NCI-H146 treated with DMSO at 0.1 percent for 48 hours (cell line): ENCODE measurements at regions not wholly inside any gene's neighbourhood (a gene's known extent, or its start where the extent isn't known, plus 50 kb on each side); places are given as distances from the start of the nearest gene placed in this dataset.
"Not testable (repeated sequence)": the region's sequence is repeated elsewhere in the genome, so short reads cannot be mapped to it uniquely, and the experiment has no call there.

Experiments
- DNase-seq: peaks from one replicate; lab custom pipeline; 2025; ENCODE audit not compliant: unreplicated experiment; lab: John Stamatoyannopoulos, UW

DNA sequence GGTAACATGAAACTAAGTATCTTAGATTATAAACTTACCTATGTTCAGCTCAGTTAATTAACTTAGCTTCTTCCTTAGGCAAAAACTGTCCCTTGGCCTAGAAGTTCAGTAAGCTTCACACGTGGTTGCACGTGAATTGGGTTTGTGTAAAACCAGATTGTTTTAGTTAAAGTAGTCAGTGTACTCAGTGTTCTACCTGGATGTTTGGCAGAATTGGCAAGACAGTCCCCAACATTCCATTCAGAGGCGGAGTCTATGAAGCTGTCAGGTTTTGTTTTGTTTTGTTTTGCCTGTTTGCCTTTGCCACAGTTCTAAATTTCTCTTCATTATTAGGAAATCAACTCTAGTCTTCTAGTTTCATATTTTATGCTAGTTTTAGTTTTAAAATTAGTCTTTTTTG, 105.3 kb upstream of the ZEB2 start:
- DNase-seq: no peak

- DNase-seq: no peak
These were observed 104.5 kb upstream of the ZEB2 start for GRCh38 chr2:144624451-144624850.

DNA sequence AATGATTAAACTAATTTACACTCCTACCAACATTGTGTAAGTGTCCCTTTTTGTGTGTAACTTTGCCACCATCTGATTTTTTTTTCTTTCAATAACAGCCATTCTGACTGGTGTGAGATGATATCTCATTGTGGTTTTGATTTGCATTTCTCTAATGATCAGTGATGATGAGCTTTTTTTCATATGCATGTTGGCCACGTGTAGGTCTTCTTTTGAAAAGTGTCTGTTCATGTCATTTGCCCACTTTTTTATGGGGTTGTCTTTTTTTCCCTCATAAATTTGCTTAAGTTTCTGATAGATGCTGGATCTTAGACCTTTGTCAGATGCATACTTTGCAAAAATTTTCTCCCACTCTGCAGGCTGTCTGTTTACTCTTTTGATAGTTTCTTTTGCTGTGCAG, 102.5 kb upstream of the ZEB2 start:
- not testable (repeated sequence) for DNase-seq

DNA sequence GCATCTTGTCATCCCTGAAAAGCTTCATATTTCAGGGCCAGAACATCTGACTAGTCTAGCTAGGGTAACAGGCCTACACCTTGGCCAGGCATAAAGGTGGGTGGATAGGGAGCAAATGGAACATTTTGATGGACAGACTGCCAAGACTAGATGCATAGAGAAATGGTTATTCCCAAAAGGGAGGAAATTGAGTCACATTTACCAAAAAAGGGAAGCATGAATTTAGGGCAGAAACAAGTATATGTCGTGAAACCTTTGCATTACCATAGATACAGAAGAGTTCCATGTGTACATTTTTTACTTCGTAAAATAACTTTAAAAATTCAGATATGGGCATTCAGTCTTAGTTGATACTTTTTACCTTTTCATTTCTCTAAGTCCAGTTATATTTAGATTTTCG, 101.3 kb upstream of the ZEB2 start:
- no peak for DNase-seq

- DNase-seq: no peak
These were observed 99.8 kb upstream of the ZEB2 start for GRCh38 chr2:144619760-144620159.

DNA sequence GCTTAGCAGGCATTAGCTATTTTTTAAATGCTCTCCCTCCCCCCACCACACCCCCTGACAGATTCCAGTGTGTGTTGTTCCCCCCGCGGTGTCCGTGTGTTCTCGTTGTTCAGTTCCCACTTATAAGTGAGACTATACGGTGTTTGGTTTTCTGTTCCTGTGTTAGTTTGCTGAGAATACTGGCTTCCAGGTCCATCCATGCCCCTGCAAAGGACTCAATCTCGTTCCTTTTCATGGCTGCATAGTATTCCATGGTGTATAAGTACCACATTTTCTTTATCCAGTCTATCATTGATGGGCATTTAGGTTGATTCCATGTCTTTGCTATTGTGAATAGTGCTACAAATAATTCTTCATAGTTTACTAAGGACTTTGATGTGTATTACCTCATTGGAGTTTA, 97.3 kb upstream of the ZEB2 start:
- DNase-seq: not testable (repeated sequence)

DNA sequence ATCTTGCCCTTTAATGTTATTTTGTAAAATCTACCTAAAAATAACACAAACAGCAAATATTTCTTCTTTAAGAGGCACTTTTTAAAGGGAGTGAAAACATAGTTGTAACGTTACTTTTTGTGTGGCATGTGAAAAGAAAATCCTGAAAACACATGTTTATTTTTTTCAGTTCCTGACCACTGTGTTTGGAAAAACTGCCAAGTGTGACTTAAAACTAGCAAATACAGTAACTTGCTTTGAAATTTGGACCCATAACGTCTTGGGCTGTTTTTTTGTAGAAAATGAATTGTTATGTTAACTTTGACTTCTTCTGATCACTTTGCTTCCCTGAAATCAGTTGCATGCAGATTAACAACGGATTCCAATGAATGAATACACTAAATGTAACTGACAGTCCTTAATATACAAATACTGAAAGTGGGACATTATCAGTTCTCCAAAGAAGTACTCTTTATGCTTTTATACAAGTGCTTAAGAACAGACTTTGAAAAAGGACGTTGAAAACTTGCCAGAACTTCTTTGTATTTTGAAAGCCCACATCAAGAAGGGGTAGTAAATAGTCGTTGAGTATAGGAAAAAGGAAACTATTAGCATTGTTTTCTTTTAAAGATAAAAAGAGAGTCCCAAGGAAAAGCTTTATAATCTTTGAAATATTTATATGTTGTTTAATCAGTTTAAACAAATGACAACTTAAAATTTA, 96.1 kb upstream of the ZEB2 start:
- DNase-seq: no peak

DNA sequence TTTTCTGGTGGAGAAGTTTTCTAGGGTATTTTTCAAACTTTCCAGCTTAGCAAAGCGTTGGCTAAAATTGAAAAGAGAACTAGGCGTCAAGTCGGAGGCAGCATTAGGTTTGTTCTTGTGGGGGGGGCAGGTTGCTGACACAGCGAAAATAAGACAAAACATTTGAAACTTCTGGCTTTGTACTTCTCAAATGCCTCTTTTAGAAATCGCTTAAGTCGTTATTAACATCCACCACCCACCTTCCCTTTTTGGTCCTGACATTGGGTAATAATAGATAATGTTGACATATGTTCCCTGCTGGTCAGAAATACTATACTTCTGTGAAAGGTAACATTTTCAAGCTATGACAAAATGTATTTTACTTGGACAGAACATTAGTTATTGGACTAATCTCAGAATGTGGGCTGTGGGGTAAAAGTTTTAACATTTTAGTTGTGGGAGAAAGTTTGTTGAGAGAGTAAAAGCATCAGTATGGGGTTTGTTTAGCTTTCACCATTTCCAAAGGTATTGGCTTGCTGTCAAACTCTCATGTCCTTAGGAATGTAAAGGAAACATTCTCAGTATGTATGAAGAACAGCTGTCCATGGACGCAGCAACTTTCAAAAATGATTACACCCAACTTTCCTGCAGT, 88.1 kb upstream of the ZEB2 start:
- DNase-seq: no peak

DNA sequence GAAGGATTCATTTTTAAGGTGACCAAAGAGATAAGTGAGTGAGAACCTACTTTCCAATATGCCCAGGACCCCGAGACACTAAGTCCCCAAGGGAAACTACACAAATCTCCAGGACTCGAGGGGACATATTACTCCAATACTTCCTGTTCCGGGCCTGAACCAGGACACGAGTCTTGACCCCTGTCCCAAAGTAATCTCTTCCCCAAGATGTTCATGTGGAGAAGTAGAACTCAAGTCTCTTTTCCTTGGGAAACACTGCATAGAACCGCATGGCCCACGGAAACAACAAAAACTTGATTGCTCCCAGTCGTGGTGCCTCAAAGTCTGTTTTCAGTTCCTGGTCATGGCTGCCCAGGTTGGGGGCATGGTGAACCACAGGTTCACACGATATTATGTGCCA, 87.2 kb upstream of the ZEB2 start:
- DNase-seq: no peak

GRCh38 chr2:144606466-144607095, 86.7 kb upstream of the ZEB2 start:
- DNase-seq: no peak

DNA sequence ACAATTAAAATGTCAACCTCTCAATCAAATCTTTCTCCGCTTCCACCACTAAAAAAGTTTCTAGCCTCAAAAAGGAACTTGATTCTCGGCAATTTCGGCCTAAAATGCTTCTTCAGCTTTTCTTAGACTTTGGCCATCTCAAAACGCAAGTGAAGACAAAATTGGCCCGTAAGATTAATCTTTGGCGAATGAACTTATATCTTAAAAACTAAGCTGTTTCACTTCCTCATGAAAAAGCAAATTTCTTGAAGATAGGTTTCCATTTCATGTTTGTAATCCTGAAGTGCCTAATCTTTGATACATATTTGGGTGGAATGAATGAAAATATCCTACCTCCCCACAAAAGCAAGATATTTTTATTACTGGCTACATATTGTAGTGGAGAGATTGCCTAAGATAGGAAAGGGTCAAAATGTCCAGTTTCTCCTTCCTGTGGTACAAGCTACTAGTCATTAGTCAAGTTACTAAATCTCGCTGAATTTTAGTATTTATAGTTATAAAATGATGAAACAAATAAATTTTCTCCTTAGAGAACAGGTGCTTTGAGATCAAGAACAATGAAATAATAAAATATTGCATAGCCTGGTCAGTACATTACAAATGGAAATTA, 85.4 kb upstream of the ZEB2 start:
- DNase-seq: no peak

GRCh38 chr2:144603334-144603733, 83.4 kb upstream of the ZEB2 start:
- DNase-seq: no peak

DNA sequence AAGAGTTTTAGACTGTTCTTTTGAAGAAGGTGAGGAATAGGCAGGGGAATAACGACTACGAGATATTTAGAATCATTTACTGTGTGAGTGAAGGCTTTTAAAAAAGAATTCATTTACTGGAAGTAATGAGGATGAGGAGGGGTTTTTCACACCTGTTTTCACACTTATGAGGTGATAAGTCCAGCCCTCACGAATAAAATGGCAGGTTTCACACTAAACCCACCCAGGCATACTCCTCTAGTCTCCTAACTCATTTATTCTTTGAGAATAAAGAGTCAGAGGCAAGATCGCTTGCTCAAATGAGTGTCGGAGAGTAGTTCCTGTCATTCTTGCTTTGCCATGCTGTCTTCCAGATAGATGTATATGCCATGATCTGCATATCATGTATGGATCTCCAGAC, 79.0 kb upstream of the ZEB2 start:
- no peak for DNase-seq

DNA sequence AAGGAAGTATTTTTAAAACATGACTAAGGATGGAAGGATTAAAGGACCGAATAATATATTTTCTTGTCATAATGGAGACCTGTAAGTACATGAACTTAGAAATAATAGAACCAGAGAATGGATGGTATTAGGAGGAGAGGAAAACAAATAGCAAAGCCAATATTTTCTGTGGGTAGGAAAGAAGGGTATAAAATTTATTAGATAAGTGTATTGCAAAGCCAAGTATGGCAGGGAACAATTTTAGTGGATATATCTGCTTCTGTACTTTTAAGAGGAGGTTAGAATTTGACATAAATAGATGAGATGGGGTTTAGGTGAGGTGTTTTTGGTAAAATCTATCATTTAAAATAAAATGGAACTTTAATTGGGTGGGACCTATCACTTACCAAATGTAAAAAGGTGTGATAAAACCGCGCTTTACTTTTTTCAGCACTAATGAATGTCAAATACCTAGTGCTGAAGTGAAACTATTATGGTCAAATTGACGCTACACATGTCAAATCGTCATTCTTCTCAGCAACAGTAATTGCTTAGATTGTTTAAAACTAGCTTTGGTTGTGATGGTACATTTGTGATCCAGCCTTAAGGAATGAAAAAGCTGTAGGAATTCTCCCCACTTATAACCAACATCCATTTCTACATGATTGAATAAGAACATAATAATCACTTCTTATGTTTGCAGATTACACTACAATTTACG, 78.1 kb upstream of the ZEB2 start:
- DNase-seq: no peak

- no peak for DNase-seq
These were observed 77.5 kb upstream of the ZEB2 start for GRCh38 chr2:144597388-144597787.

- no peak for DNase-seq
These were observed 76.4 kb upstream of the ZEB2 start for GRCh38 chr2:144596073-144596871.

GRCh38 chr2:144595686-144596072, 75.8 kb upstream of the ZEB2 start:
- DNase-seq: no peak

DNA sequence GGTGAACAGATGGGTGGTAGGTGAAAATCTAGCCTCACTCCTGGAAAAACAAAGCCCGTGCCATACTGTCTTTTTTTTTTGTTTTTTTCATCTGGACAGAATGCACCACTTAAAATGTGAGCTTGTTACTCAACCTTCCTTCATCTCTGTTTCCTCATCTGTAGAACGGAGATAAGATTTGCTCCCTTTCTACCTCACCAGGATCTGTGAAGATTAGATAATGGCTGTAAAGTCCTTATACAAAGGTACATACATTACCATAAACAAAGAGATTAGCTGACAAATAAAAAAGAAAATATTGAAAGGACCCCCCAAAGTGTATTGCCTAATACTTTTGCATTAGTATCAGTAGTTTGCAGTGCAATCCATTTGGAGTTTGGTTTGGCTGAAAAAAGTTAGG, 75.4 kb upstream of the ZEB2 start:
- no peak for DNase-seq

DNA sequence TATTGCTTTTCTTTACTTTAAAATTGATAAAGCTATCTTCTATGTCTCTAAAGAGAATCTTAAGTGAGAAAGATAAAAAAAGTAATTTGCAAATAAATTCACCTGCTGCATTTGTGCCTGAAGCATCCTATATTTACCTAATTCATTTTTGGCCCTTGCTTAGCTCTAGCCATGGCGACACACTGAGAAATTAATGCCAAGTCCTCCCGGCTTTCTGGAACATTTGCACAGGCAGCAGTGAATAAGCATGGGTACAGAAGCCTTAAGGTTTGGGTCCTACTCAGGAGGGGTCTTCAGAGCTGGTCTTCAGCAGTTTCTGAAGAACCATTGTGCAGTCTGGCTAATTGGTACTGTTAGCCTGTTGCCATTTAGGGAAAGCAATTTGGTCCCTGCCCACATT, 73.9 kb upstream of the ZEB2 start:
- no peak for DNase-seq

DNA sequence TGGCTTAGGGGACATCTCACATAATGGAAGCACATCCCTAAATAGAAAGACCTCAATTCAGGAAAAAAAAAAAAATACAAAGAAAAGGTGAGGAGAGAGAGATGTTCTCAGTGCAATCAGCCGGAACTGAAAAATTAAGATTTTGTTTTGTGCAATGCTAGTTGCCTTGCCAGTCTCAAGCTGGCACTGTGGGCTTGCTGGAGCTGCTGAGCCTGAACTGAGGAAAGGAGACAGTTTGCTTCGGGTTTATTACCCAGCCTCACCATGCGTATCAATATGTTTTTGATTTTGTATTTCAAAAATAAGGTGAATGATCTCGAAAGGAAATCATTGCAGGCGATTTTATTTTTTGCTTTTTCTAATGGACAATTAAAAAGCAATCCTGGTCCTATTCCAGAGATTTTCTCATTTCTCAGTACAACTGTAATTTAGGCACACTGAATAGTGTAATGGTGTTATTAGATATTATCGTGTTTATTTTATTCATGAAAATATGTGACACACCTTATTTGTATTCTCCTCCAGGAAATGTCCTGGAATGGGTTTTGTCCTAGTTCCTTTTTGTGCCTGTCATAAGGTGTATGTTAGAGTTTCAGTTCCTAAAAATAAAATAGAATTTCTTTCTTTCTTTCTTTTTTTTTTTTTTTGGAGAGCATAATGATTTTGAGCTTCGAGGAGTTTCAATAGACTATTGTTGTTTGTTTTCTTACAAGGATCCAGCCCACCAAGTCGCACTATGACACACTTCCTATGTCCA, 72.8 kb upstream of the ZEB2 start:
- no peak for DNase-seq
